DMS 273 (cell line): ENCODE measurements at regions not wholly inside any gene's neighbourhood (a gene's known extent, or its start where the extent isn't known, plus 50 kb on each side); places are given as distances from the start of the nearest gene placed in this dataset.
A peak's percentile ranks its signal among the peaks of the same experiment; 100 is the strongest.

Experiments
- DNase-seq: peaks from one replicate; lab custom pipeline; 2025; ENCODE audit not compliant: unreplicated experiment; lab: John Stamatoyannopoulos, UW

GRCh38 chr20:55784036-55784435 lies 221.3 kb downstream of the CBLN4 start:
- DNase-seq = no peak

GRCh38 chr20:55783381-55783780 lies 221.9 kb downstream of the CBLN4 start:
- DNase-seq = no peak

- DNase-seq = peak; percentile 17
Observed at GRCh38 chr20:55782912-55783253, 222.4 kb downstream of the CBLN4 start.

- DNase-seq = no peak
Observed at GRCh38 chr20:55782224-55782911, 223.0 kb downstream of the CBLN4 start.

- no peak for DNase-seq
Observed at GRCh38 chr20:55778796-55779195, 226.5 kb downstream of the CBLN4 start.

DNA sequence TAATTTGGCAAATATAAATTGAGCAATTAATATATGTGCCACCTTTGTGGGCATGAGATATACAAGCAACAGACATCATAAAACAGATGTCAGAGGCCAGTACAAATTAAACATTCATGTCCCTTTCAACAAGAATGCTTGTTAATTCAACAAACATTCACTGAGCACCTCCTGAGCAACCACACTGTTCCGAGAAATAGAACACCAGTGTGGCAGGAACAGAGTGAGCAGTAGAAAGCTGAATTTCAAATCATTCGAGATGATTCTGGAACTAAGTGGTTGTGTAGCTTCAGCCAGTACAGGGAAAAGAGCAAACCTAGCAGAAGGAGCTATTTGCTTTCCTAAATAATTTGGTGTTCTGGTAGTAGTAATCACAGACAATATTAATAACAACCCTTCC lies 227.7 kb downstream of the CBLN4 start:
- DNase-seq = no peak

- no peak for DNase-seq
Observed at GRCh38 chr20:55776176-55776575, 229.1 kb downstream of the CBLN4 start.

DNA sequence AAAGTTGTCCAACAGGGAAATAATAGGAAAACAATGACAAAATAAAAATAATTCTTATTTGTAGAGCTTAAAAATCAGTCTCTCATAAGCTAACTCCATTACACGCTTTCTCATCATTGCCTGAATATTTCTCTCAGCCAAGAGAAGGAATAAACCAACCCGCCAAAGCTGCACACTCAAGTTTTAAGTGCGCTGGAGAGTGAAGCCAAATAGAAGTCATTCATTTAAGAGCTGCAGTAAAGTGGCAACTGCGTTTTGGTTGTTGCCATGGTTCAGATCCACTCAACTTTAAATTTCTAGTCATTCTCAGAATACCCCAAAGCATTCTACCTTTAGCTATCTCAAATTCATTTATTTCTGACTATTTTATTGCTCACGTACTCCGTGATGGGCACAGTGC lies 230.7 kb downstream of the CBLN4 start:
- no peak for DNase-seq

DNA sequence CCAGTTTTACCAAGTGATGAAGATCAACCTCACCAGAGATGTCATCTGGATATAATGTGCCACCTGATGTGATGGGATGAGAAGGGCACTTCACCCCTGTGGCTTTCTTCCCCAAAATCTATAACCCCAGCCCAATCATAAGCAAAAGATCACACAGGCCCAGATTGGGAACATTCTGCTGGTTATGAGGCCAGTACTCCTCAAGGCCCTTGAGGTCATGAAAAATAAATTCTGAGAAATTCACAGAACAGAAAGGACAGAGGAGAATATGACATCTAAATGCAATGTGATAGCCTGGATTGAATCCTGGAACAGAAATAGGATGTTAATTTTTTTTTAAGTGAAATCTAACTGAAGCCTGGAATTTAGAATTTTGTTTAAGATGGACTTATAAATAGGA lies 243.5 kb downstream of the CBLN4 start:
- no peak for DNase-seq

DNA sequence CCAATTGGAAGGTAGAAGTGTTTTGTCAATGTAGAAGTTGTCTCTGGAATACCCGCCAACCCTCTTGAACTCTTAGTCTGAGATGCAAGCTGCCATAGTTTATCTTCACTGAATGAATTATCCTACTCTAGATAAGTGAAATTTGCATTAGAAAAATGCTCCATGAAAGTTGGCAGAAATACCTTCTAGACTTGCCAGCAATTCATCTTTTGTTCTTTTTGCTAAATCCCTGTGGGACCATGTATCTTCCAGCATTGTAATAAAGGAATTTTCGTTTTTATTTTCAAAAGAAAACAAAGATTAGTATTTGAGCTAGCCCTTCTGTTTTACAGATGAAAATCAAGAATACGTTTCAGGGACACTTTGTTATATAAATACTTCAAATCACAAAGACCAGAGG lies 244.2 kb downstream of the CBLN4 start:
- no peak for DNase-seq

DNA sequence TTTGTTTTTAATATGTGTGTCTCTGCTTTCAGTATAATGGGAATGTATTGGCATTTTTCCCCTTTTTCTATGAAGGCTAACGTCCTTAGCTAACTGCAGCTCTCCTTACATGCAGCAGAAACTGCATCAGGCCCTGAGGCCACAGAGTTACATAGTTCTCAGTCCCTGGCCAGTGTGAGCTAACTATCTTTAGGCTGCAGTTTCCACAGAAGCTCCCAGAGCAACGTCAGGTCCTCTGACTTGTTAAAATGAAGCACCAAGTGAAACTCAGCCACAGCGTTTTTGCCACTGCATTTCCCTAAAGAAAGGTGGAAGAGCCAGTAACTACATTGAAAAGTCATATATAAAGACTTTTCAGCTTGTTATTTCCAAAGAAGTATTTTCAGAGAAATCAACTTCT lies 244.7 kb downstream of the CBLN4 start:
- no peak for DNase-seq

DNA sequence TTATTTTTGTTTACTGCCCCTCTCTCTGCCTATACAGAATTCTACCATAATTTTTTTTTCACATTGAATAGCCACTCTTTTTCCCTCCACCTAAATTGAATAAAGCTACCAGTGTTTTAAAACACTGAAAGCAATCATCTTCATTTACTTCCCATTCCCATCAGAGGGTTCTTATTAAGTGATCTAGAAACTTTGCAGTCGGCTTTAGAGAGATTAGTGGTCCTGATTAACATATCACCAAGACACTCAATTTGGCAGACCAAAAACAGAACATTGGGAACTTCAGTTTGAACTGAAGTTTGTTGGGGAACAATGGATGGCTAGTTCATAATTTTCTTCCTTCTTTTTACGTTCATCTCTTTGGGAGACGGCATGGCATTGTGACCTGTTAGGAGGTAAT lies 249.5 kb downstream of the CBLN4 start:
- no peak for DNase-seq

DNA sequence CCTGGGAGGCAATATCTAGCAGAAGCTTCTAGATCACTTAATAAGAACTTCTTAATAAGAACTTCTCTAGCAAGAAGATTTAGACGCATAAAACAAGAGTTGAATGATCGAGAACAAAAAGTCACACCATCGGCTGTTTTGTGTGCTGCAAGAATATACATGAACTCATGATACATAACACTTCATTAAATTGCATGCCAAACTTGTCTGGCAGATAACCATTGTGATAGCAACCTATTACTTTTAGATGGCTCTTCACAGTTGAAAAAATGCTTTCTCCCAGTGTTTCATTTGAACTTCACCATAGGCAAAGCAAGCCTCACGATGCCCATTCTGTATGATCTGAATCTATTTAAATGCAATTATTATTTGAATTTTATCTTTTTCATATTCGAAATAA lies 249.9 kb downstream of the CBLN4 start:
- no peak for DNase-seq

- DNase-seq = no peak
Observed at GRCh38 chr20:55746723-55747122, 258.6 kb downstream of the CBLN4 start.

DNA sequence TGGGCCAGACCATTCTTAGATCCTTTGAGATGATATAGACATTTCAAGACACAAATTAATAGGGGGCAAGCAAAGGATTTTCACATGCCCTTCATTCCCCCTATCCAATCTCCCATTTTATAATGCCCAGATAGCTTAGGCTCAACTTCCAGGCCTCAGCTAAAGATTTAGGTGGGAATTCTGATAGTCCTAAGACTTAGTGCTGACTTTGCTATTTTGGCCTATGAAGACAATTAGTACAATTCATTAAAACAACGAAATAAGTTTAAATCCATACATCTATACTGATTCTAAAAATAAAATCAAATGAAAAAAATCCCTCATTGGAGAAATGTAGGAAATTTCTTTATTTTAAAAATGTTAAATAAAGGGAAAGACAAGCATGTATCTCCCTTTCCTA lies 259.5 kb downstream of the CBLN4 start:
- DNase-seq = no peak

DNA sequence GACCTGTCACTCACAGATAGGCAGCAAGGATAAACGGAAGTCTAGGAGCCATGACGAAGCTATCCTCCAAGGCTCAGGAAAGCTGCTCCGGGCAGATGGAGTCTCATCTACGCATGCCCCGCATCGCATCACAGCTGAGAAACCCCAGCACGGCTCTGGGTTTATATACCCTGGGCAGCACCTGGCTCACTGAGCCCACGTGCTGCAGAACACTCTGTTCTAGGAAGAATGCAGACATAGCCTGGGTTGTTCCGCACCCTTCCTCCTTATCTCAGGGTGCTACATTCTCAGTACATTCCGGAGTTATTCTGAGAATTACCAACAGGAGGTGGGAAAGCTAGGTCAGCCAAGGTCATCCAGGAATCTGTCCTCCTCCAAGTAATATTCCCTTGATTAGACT lies 260.4 kb downstream of the CBLN4 start:
- DNase-seq = no peak

DNA sequence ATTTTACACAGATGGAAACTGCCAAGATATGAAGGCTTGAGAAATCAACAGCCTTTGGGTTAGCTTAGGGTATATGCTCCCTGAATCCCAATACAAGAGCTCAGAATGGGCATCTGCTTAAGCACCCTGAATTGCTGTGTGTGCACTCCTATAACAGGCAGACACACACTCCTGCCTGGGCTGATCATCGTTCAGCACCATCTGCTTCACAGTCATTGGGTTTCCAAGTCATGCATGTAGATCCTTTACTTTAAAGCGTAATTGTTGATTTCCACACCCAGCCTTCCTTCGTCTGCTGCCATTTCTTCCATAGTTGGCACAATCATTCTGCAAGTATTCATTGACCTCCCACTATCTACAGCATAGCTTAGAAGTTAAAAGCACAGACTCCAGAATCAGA lies 263.5 kb downstream of the CBLN4 start:
- DNase-seq = no peak

DNA sequence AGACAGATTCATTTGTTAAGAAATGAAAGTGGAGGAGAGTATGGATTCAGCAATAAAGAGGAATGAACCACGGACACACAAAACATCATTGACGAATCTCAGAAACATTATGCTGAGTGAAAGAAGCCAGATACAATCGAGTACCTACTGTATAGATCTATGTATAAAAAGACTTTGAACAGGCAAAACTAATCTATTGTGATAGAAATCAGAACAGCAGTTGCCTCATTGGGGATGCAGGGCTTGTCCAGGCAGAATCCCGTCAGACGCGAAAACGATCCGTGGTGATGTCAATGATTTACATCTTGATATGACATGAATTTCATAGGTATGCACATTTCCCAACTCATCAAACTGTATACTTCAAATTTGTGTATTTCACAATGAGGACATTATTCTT lies 265.2 kb downstream of the CBLN4 start:
- DNase-seq = no peak

GRCh38 chr20:55730321-55730720 lies 275.0 kb downstream of the CBLN4 start:
- DNase-seq = no peak

GRCh38 chr20:55714736-55715135 lies 290.6 kb downstream of the CBLN4 start:
- no peak for DNase-seq

DNA sequence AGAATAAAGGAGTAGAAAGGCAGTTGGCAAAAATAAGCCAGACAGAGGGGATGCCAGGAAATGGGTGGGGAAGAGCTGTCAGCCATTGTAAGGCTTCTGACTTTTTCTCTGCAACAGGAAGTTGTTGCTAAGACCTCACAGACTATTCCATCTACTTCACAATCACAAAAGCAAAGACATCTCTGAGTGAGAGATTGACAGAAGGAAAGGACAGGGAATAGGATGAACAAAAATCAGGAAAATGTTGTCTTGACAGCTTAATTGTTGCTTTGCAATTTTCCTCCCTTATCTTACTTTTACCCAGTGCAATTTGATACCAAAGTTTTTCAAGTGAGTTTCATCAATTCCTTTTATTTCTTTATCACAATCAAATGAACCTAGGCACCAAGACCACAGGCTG lies 291.2 kb downstream of the CBLN4 start:
- no peak for DNase-seq

DNA sequence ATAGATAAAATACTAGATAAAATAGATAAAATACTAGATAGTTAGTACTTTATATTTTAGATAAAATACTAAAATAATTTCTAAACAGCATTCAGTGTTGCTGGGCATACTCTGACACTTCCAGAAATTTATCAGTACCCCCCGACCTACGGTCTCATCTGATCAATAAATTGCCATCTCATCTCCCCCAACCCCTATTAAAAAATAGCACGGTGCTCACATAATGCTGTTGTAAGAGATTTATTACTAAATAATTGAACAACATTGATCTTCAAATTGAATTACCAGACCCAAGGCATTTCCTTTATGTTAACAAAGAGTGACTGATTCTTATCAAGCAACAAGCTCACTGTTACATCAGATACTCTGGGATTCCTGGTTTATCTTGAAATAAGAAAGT lies 300.9 kb downstream of the CBLN4 start:
- DNase-seq = no peak

- no peak for DNase-seq
Observed at GRCh38 chr20:55701467-55701866, 303.9 kb downstream of the CBLN4 start.

DNA sequence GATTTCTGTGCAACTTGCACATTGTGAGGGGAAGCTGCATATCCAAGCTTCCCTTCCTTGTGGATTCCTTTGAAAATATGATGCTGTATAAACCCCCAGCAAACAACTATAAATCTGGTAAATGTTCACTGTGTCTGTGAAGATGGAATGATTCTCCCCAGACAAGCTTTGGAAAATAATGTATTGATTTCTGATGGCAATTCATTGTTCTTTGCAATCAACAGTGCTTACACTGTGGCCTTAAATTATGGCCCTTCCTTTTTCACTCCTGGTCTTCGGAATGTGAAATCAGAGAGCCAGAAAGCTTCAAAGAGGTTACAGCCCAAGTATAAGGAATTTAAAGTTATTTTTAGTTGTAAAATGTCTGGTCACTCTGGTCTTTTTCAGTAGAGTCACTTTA lies 308.8 kb downstream of the CBLN4 start:
- no peak for DNase-seq
